ENCODE measurements at regions not wholly inside any gene's neighbourhood (a gene's known extent, or its start where the extent isn't known, plus 50 kb on each side); places are given as distances from the start of the nearest gene placed in this dataset.
"Not testable (repeated sequence)": the region's sequence is repeated elsewhere in the genome, so short reads cannot be mapped to it uniquely, and the experiment has no call there.

DNA sequence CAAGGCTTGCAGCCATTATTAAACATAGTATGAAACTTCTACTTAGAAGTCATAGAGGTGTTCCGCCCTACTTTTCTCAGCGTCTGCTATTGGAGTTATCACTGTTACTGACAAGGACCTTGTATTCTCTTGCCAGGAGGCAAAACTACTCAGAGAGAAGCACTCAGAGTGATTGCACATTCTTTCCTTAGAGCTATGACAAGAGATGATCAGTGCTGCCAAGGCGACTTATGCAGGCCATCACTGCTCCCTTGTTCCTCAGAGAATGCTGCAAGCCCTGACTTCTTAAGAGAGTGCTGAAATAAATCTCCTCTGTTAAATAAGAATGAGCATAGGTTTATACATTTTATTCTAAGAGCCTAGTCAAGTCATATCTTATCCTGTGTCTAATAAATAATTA, 534.6 kb upstream of the PHF14 start:
- no peak overlapping the region for H3K4me2 ChIP-seq (ENCODE audit: low read length)
- no peaks in the 10 kb centered on the region for H3K4me1 ChIP-seq
- no peak overlapping the region for H3K9ac ChIP-seq
- H3K9me3 ChIP-seq (ENCODE audit: control insufficient read depth, low read length), result no peaks in the 10 kb centered on the region
- no peaks in the 10 kb centered on the region for H3K36me3 ChIP-seq (ENCODE audit: control insufficient read depth, insufficient read depth, low read length)
- no peak for TF ChIP-seq CTCF (IDR thresholded peaks at IDR 0.05)
- no peaks in the 10 kb centered on the region for H3K27me3 ChIP-seq (ENCODE audit: control insufficient read depth, insufficient read depth, low read length)
- H3K27ac ChIP-seq, result no peak overlapping the region
- no peaks in the 10 kb centered on the region for H3K79me2 ChIP-seq
- no peak overlapping the region for H3K4me3 ChIP-seq (ENCODE audit: low read depth, low read length)
- H2AFZ ChIP-seq, result no peak overlapping the region

- H2AFZ ChIP-seq, result no peak overlapping the region
- H3K9ac ChIP-seq, result no peak overlapping the region
- peaks cover 4% of the 10 kb centered on the region for H3K36me3 ChIP-seq (ENCODE audit: control insufficient read depth, insufficient read depth, low read length)
- no peaks in the 10 kb centered on the region for H3K79me2 ChIP-seq
- H3K4me2 ChIP-seq (ENCODE audit: low read length), result no peak overlapping the region
- no peaks in the 10 kb centered on the region for H3K9me3 ChIP-seq (ENCODE audit: control insufficient read depth, low read length)
- H3K4me3 ChIP-seq (ENCODE audit: low read depth, low read length), result no peak overlapping the region
- H3K27ac ChIP-seq, result no peak overlapping the region
- no peaks in the 10 kb centered on the region for H3K27me3 ChIP-seq (ENCODE audit: control insufficient read depth, insufficient read depth, low read length)
- no peak for TF ChIP-seq CTCF (IDR thresholded peaks at IDR 0.05)
- no peaks in the 10 kb centered on the region for H3K4me1 ChIP-seq
Observed at GRCh38 chr7:10455936-10456335, 517.7 kb upstream of the PHF14 start.

- Histone ChIP-seq H3K4me1 (no peaks in the 10 kb centered on the region), H3K27me3 (ENCODE audit: control insufficient read depth, insufficient read depth, low read length) (no peaks in the 10 kb centered on the region), H3K36me3 (ENCODE audit: control insufficient read depth, insufficient read depth, low read length) (peaks cover 4% of the 10 kb centered on the region), H3K4me3 (ENCODE audit: low read depth, low read length) (no peak overlapping the region), H3K79me2 (no peaks in the 10 kb centered on the region), H3K4me2 (ENCODE audit: low read length) (no peak overlapping the region), H3K9me3 (ENCODE audit: control insufficient read depth, low read length) (no peaks in the 10 kb centered on the region), H2AFZ (no peak overlapping the region), H3K9ac (no peak overlapping the region), H3K27ac (no peak overlapping the region)
- TF ChIP-seq CTCF (IDR thresholded peaks at IDR 0.05), result no peak
Observed at GRCh38 chr7:10460474-10460873, 513.2 kb upstream of the PHF14 start.

DNA sequence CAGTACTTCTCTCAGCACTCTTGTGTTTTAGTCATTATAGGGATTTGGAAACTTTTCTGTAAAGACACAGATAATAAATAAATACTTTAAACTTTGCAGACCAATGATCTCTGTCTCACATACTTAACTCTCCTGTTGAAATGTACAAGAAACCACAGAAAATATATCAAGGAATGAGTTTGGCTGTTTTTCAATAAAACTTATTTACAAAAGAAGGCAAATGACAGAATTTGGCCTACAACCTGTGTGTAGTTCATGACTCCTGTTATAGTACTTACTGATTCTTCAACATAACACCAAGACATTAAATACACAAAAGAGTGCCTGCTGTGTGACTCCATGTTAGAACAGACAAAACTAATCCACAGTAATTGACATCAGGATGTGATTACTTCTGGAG, 510.0 kb upstream of the PHF14 start:
- Histone ChIP-seq H3K4me2 (ENCODE audit: low read length) (no peak overlapping the region), H2AFZ (no peak overlapping the region), H3K79me2 (no peaks in the 10 kb centered on the region), H3K36me3 (ENCODE audit: control insufficient read depth, insufficient read depth, low read length) (no peaks in the 10 kb centered on the region), H3K27ac (no peak overlapping the region), H3K4me1 (no peaks in the 10 kb centered on the region), H3K9me3 (ENCODE audit: control insufficient read depth, low read length) (no peaks in the 10 kb centered on the region), H3K4me3 (ENCODE audit: low read depth, low read length) (no peak overlapping the region), H3K9ac (no peak overlapping the region), H3K27me3 (ENCODE audit: control insufficient read depth, insufficient read depth, low read length) (no peaks in the 10 kb centered on the region)
- no peak for TF ChIP-seq CTCF (IDR thresholded peaks at IDR 0.05)

DNA sequence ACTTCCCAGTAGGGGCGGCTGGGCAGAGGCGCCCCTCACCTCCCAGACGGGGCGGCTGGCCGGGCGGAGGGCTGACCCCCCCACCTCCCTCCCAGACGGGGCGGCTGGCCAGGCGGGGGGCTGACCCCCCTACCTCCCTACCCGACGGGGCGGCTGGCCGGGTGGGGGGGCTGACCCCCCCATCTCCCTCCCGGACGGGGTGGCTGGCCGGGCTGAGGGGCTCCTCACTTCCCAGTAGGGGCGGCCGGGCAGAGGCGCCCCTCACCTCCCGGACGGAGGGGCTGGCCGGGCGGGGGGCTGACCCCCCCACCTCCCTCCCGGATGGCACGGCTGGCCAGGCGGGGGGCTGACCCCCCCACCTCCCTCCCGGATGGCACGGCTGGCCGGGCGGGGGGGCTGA, 508.1 kb upstream of the PHF14 start:
- H3K27me3 ChIP-seq (ENCODE audit: control insufficient read depth, insufficient read depth, low read length); H3K4me3 ChIP-seq (ENCODE audit: low read depth, low read length); H3K4me2 ChIP-seq (ENCODE audit: low read length); H3K27ac ChIP-seq; H3K79me2 ChIP-seq; H3K36me3 ChIP-seq (ENCODE audit: control insufficient read depth, insufficient read depth, low read length); H3K4me1 ChIP-seq; H3K9me3 ChIP-seq (ENCODE audit: control insufficient read depth, low read length); H3K9ac ChIP-seq; H2AFZ ChIP-seq: not testable (repeated sequence)

Data from parathyroid adenoma (tissue), 2 donors.